ENCODE measurements at regions not wholly inside any gene's neighbourhood (a gene's known extent, or its start where the extent isn't known, plus 50 kb on each side); places are given as distances from the start of the nearest gene placed in this dataset.

DNA sequence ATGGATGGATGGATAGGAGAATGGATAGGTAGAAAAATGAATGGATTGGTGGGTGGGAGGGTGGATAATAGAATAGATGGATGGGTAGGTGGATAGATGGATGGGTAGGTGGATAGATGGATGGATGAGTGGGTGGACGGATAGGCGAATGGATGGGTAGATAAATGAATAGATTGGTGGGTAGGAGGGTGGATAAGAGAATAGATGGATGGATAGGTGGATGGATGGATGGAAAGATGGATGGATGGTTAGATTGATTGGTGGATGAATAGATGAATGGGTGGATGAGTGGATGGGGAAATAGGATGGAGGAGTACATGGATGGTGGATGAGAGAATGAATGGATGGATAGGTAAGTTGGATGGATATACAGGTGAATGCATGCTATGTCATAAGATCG is 110.5 kb downstream of the CEBPB start:
- no peak for DNase-seq

DNA sequence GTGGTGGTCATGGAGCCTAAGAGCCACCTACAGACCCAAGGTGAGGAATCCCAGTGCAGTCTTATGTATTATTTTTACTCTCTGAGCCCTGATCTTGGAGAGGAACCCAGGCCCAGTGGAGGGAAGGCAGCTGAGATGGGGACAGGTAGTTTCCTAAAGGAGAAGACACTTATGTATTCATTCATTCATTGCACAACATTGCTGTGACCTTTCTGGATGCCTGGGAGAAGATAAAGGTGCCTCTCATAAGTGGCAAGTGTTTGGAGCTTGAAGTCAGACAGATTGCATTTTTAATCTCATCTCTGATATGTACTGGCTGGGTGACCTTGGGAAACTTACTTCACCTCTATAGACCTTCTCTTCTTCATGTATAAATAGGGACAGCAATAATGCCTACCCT is 111.1 kb downstream of the CEBPB start:
- DNase-seq: no peak

DNA sequence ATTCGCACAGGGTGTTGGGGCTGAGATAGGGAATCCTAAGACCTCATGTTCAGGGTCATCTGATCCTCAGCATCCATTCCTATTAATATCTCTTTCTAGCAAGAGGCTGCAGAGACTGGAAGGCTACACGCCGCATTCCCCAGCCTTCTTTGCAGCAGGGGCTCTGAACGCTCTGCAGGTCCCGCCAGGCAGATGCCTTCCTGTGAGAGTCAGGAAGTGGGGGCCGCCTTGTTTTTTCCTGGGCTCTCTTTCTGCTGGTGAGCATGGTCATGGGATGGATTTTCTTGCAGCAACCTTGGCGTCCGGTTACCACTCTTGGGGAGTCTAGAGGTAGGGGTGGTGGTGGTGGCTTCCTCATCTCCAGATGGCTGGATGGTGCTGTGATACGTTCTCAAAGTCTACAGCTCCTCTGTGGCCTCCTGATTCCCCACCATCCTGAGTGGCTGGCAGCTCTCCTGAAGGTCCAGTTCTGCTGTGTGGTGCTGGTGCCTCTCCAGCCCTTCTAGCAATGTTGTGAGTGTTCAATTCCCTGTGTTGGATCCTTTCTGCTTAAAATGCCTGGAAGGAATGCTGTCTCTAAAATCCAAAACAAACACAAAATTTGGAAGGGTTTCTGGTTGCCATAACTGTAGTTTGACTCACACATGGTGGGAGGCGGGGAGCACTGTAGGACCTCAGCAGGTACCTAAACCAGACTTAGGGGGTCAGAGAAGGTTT is 111.9 kb downstream of the CEBPB start:
- DNase-seq: peak; percentile 69

DNA sequence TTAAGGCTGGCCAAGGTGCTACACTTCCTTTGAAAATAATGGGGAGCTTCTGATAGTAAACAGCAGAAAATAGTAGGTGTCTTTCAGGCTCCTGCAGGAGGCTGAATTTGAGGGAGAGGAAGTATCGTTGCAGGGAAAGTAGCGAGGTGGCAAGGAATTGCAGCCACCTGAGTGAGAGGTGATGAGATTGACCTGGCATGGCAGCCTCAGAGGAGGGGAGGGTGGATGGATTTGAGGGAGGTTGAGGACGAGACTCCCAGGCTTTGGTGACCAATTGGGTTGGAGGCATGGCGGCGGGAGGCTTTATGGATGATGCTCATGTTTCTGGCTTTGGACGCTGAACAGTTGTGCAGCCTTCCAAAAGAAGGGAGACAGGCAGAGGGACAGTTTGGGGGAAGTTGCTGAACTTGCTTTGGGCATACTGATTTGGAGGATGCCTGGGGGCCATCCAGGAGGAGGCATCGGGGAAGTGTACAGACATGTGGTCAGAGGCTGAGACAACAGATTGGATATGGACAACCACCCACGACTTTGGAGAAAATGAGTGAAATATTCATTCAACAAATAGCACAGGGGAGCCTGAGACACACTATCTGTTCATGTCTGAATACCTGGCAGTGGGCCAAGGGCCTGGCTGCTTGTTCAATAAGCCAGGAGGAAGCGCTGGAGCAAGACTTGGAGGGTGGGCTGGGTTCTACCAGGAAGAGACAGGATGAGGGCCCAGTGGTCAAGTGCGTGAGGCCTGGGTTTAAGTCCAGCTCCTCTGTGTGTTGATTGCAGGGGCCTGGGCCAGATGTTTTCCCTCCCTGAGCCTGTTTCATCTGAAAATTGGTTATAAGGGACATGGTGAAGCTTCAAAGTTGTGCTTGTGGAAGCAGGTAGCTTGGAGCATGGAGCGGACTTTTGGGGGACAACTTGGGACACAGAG is 113.2 kb downstream of the CEBPB start:
- peak; percentile 82 for DNase-seq

DNA sequence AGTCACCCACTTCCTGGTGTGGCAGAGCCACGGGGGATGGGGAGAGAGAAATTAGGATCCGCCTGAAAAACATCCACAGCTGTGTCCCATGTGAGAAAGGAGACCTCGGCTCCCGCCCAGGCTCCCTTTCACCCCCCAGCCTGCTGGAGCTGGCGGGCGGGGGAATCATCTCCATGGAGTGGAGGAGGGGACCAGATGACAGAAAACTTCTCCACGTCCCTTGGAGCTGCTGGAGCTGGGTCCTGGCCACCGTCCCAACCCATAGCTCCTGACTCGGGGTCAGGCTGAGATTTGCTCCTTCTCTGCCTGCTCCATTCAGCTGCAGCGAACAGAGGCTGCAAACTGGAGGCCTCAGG is 113.8 kb downstream of the CEBPB start:
- DNase-seq: peak; percentile 92

DNA sequence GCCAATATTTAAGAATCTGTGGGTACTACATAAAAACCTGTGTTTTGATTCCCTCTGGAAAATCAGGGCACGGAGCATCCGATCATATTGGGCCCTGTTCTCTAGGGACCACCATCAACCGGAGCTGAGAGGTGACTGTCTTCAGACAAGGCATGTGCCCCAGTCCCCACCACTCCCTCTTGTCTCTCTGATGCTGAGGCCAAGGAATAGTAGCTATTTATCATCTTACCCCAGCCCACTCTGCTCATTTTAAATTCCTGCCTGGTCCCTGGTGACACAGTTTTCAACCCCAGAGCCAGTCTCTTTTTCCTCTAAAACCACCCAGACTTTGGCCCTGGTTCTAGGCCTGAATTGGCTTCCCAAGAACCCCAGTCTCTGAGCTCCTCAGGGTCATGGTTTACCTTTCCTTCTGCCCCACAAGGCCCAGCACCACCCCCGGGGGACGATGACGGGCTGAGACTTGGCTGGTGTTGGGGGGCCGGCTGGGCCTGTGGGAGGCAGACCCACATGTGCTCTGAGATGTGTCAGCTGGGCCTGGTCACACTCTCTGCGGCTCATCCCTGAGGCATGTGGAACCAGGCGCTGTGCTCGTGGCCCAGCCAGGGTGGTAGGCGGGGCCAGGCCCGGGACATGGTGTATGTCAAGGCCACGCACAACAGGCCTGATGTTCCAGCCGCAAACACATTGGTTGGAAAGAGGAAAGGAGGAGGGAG is 114.4 kb downstream of the CEBPB start:
- DNase-seq: peak; percentile 97

DNA sequence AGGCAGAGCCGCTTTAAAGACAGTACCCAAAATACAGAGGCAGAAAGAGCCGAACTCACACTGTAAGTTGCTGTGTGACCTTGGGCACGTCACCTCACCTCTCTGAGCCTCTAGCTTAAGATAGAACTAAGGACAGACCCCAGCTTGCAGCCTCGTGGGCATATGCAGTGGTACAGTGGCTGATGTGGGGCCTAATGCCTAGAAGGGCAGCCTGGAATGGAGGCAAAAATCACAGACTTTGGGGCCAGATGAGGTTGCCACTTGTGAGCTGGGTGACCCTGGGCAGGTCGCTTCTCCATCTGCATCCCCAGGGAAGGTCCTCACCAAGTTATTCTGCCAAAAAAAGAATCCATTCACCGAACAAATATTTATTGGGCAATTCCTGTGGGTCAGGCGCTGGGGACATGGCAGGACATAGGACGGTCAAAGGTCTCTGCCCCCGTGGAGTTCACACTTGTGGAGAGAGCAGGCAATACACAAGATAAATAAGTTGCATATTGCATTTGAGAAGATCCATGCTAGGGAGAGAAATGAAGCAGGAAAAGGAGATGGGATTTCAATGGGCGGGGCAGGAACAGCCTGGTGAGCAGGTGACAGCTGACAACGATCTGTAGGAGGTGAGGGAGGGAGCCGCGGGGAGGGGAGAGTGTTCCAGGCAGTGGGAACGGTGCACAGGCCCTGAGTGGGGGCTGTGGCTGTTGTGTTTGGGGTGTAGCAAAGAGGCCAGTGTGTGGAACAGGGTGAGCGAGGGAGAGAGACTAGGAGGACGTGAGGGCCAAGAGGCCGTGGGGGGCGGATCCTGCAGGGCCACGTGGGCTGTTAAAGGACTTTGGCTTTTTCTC is 115.2 kb downstream of the CEBPB start:
- DNase-seq: no peak

DNA sequence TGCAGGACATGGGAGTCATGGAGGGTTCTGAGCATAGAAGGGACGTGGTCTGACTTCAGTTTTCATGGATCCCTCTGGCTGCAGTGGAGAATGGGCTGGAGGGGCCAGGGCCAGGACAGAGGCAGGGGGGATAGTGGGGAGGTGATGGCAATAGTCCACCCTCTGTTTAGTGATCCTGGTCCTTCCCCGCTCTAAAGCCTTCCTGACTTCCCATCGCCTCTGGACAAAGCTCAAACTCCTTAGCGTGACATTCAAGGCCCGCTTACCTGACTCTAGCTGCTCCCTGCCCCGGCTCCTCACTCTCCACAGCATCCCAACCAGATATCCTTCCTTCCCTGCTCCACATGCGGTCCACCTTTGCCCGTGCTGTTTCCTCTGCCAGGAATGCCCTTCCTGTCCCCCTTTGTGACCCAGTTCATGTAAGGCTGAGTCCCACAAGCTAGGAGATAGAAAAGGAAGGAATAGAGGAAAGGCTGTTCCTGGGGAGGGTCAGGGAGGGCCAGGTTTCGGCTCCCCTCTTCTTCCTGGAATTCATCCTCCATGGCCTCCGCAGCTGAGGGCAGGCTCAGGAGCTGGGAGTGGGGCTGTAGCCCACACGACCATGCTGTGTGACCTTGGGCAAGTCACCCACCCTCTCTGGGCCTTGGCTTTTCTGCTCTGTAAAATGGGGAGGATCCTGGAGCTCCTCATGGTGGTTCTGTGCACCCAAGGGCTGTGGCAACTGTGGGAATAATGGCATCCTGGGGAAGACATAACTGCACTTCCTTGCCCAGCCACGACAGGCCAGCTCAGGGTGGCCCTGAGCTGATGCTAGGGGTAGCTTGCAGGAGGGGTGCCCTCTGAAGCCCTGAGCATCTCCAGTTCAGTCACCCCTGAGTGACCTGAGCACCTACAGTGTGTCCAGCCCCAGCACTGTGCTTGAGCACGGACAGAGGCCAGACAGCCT is 116.1 kb downstream of the CEBPB start:
- DNase-seq: no peak

DNA sequence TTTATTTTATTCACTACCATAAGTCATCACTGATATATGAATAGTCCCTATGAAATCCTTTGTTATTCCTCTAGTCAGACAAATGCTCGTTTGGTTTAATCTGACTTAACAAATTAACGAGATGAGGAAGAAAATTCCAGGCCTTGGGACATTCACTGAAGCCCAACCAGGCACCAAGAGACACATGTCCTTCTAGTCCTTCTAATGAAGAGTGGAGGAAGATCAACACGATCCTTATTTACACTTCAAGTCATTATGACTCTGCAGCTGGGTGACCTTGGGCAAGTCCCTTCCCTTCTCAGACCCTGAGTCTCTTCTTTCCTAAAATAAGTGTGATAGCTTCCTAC is 117.5 kb downstream of the CEBPB start:
- DNase-seq: no peak

DNA sequence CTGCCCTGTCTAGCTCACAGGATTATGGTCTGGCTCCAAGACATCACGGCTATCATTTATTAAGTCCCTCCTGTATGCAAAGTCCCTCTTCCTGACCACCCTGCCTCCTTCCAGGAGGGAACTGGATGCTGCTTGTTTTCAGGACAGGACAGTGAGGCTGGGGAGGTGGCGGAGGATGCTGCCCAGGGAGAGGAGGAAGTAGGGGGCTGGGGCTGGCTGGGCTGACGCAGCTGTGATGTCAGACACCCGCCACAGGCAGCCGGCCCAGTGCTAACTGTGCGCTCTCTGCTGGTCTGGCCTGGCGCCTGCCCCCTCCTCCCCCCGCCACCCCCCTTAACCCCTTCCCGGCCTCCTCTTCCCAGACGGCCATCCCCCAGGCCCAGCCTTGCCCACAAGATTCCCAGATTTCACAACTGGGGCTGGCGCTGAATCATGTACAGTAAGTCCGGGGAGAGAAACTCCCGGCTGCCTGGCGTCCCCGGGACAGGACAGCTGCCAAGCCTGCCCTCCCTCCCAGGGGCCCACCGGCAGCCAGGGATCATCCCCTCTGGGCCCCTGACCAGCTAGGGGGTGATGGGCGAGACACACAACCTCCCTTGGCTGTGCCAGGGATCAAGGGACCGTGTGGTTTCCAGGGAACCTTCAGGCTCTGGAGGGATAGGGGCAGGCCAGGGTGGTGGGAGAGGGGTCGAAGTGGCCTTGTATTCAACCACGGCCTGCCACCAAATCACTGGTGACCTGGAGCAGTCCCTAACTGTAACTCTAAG is 118.1 kb downstream of the CEBPB start:
- peak; percentile 99 for DNase-seq

DNA sequence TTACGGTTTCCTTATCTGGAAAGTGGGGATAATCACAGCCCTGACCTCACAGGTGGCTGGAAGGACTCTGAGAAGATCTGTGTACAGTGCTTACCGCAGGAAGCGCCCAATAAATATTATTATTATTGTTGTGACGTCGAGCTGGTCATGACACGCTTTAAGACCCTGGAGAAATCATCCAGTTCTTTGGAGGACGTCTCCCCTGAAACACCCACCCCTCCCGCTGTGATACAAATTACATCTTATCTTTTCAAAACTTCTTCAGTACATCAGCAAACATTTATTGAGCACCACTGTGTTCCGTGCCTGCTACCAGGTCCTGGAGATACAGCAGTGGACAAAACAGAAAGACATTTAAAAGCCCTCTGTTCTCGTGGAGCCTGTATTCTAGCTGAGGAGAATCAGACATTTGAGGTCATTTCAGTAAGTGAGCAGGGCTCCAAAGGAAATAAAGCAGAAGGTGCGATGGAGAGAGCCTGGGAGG is 118.7 kb downstream of the CEBPB start:
- no peak for DNase-seq

DNA sequence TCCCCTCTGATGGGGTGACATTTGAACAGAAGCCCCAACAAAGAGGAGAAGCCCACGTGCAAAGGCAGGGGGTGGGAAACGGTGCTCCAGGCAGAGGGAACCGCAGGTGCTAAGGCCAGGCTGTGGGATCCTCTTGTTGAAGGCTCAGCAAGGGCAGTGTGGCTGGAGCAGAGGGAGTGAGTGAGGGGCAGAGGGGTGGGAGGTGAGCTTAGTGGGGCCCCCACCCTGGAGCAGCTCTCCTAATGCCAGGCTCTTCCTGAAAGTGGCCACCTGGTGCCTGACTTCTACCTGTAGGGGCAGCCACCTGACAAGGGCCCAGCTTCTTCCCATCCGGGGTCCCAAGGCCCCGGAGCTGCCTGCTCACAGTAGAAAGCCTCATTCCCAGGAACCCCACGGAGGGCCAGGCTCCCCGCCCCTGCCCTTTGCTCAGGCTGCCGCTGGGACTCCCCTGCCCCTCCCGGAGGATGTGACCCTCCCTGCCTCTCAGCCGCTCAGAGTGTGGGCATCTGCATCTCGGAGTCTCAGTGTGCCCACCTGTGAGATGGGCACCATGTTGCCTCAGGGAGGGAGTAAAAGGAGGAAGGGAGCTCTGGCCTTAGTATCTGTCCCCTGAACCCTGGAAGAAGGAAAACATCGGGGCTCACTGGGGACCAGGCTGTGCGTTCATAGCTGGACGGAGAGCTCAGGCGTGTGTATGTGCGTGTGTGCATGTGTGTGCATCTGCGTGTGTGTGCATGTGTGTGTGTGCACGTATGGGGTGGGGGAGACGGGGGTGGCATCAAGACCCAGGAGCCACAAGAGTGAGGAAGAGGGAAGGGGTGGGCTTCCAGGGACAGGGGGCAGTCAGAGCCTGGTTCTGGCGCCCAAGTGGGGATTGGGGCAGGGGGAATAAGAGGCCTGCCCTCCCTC is 119.4 kb downstream of the CEBPB start:
- no peak for DNase-seq

DNA sequence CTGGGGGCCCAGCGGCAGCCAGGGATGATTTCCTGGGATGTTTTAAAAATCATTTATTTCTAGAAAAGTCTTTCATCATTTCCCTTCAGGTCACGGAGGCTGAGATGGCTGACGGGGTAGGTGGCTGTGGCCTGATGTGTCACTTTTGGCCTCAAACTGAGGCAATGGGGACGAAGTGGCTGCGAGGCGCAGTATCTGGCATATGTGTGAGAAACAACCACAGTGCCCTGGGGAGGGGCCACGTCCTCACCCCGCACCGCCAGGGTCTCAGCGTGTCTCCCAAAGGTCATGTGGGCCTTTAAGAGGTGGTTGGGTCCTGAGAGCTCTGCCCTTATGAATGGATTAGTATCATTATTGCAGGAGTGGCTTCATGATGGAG is 120.0 kb downstream of the CEBPB start:
- no peak for DNase-seq

DNA sequence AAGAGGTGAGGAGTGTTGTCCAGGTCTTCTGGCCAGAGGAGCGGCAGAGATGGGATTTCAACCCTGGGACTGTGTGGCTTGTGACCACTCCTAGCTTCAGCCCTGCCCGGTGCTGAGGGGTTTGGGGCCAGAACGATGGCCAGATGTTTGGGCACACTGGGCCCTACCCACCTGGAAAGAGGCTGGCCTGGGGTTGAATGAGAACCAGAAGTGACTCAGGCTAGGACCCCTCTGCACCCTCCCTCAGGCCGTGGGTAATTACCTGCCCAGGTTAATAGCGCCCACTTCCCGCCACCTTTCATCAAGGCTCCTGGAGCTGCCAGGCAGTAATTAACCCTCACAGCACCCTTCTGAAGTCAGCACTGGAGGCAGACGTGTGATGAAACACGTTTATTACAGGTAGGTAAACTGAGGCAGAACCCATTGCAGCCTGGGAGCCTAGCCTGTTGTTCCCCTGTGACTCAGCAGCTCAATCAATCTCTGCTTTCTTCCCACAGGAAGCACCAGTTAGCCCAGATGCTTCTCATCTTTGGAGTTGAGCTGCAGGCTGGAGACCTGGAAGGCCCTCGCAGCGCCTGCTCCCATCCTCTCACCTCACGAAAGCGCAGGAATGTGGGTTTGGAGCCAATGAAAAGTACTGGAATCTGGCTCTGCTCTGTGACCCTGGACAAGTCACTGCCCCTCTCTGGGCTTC is 120.8 kb downstream of the CEBPB start:
- no peak for DNase-seq

DNA sequence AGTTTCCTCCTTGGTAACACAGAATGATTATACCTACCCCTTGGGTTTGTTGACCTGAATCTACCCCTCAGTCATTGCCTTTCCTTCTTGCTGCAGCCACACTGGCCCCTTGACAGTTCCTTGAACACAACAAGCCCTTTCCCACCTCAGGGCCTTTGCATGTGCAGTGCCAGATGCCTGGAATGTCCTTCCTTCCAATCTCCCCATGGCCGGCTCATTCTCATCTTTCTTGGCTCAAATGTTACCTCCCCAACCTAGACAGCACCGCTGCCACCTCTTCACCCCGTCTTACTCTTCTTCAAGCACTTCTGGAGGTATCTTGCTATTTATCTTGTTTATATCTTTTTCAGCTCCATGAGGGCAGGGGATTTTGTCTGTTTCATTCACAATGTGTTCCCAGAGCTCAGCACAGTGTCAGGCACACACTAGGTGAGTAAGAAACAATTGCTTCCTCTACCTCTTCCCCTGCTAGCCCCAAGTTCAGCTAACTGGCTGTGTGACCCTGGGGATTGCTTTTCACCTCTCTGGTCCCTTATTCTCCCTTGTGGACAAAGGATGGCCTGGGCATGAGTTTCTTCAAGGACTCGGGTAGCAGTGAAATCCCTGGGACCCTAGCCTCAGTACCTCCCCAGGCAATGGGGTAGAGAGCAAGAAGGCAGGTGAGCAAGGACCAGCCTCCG is 121.5 kb downstream of the CEBPB start:
- no peak for DNase-seq

DNA sequence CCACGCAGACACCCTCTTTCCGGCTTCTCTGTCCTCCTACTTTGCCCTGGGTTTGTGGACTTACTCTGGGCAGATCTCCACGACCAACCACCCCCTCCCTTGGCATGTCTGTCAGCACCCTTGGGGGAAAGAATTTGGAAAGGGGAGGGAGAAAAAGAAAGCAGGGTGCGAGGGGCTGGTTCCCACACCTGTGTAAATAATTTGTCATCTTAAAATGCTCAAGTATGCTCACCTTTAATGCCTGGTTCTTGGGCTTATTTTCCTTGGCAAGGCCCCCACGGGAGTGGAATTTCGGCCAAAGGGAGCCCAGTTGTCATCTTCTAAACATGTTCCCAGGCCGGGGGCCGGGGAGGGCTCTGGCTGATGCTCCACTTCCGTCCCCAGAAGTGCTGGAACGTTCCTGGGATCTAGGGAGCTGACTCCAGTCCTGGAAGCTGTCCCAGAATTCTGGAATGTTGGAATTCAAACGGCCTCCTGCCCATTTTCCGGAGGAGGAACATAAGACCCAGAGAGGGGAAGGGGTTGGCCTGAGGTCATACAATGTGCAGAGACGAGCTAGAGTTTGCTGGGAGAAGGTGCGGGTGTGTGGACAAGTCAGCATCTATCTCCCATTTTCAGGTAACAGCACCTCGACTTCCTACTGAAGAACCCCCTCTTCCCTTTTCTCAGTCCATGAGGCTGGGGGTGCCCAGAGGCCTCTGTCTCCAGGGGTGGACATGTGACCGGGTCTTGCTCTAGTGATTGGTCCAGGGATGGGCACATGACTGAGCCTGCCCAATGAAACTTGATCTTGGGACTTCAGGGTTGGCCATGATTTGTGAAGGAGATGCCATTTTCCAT is 122.3 kb downstream of the CEBPB start:
- peak; percentile 98 for DNase-seq

DNA sequence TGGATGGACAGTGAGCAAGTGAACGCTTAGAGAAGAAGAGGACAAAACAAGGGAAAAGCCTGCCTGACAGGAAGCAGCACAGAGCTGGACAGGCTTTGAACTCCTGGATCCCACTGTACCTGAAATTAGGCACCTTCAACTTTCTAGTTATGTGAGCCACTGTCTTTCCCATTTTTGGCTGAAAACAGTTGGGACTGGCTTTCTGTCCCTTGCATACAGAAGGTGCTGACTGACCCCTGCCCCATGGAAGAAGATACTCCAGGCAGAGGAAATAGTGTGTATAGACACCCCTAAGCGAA is 122.8 kb downstream of the CEBPB start:
- DNase-seq: no peak
